D721Med (cell line): ENCODE measurements at regions not wholly inside any gene's neighbourhood (a gene's known extent, or its start where the extent isn't known, plus 50 kb on each side); places are given as distances from the start of the nearest gene placed in this dataset.
A peak's percentile ranks its signal among the peaks of the same experiment; 100 is the strongest.

Experiments used
- DNase-seq: peaks from one replicate; pipeline ENCODE4 v3.0.0; 2011; ENCODE audit warnings: low spot score; ENCODE audit not compliant: insufficient read length
- FAIRE-seq: peaks from 2 replicates; lab custom pipeline; 2011; peaks lifted over from hg19 to GRCh38; lab: Jason Lieb, UNC
- CTCF ChIP-seq: IDR thresholded peaks from 2 replicates; pipeline ENCODE4 v1.5.1; 2012; ENCODE audit warnings: mild to moderate bottlenecking, control low read depth; ENCODE audit not compliant: insufficient read depth; ENCODE audit errors: missing control alignments

- DNase-seq (peak; percentile 69), FAIRE-seq (no peak)
- no peak for TF ChIP-seq CTCF
Observed at GRCh38 chr12:124397399-124397679, 102.4 kb downstream of the RFLNA start.

- no peak for DNase-seq
- FAIRE-seq: no peak
- TF ChIP-seq CTCF: no peak
Observed at GRCh38 chr12:124396544-124397398, 101.9 kb downstream of the RFLNA start.

GRCh38 chr12:124395986-124396385 lies 101.1 kb downstream of the RFLNA start:
- no peak for DNase-seq
- TF ChIP-seq CTCF: no peak
- FAIRE-seq: no peak

GRCh38 chr12:124395284-124395752 lies 100.4 kb downstream of the RFLNA start:
- no peak for FAIRE-seq
- DNase-seq: no peak
- TF ChIP-seq CTCF: no peak

GRCh38 chr12:124394462-124395128 lies 99.7 kb downstream of the RFLNA start:
- no peak for TF ChIP-seq CTCF
- no peak for DNase-seq
- no peak for FAIRE-seq

- no peak for DNase-seq
- no peak for TF ChIP-seq CTCF
- no peak for FAIRE-seq
Observed at GRCh38 chr12:124393831-124394230, 98.9 kb downstream of the RFLNA start.

- TF ChIP-seq CTCF: no peak
Observed at GRCh38 chr12:124393414-124393790, 98.5 kb downstream of the RFLNA start.

More at GRCh38 chr12:124393414-124393790, 98.5 kb downstream of the RFLNA start:
- DNase-seq (no peak), FAIRE-seq (no peak)
